PC-3 (cell line): ENCODE measurements at regions not wholly inside any gene's neighbourhood (a gene's known extent, or its start where the extent isn't known, plus 50 kb on each side); places are given as distances from the start of the nearest gene placed in this dataset.

Source experiments
- ATAC-seq: fragments of 200-7000 bp; cut with Tn5 transposase; 2 replicates; pipeline ENCODE4 v1.9.1; 2020; ENCODE audit warnings: mild to moderate bottlenecking, moderate library complexity
- BruUV-seq: library from RNA; stranded (reverse); fragments of 400-500 nt; replicated peaks from 2 replicates; lab custom pipeline; 2021; lab: Mats Ljungman, UMichigan
- CTCF ChIA-PET: fragments of 300-600 bp; sonication (Branson Sonifier 250); formaldehyde crosslinking; loops from one replicate; lab custom pipeline; 2022; ENCODE audit warnings: antibody characterized with exemption; lab: Charles Lee
- POLR2A ChIA-PET: fragments of 300-600 bp; sonication (Branson Sonifier 250); formaldehyde crosslinking; loops from one replicate; lab custom pipeline; 2022; ENCODE audit warnings: antibody characterized with exemption; ENCODE audit not compliant: unreplicated experiment; lab: Charles Lee
- DNase-seq: peaks from one replicate; pipeline ENCODE4 v3.0.0-alpha.2; 2015
- H2AFZ ChIP-seq: fragments of 300-600 bp; sonication (generic); 2 replicates; pipeline ENCODE4 v1.6.0; 2016; ENCODE audit warnings: antibody characterized with exemption, low read length
- H3F3A ChIP-seq: fragments of 300-600 bp; sonication (generic); one replicate; pipeline ENCODE4 v1.6.0; 2017; ENCODE audit warnings: antibody characterized with exemption, low read length, control low read depth, mild to moderate bottlenecking; ENCODE audit not compliant: unreplicated experiment
- H3K27ac ChIP-seq: fragments of 300-600 bp; sonication (generic); 2 replicates; pipeline ENCODE4 v1.5.1; 2016; ENCODE audit warnings: mild to moderate bottlenecking, low read length
- H3K27me3 ChIP-seq: fragments of 300-600 bp; sonication (generic); 2 replicates; pipeline ENCODE4 v1.6.1; 2016; ENCODE audit warnings: low read length, mixed read lengths
- H3K36me3 ChIP-seq: fragments of 300-600 bp; sonication (generic); 2 replicates; pipeline ENCODE4 v1.6.1; 2016; ENCODE audit warnings: low read depth, mixed run types, low read length, mixed read lengths
- H3K4me1 ChIP-seq: fragments of 300-600 bp; sonication (generic); 2 replicates; pipeline ENCODE4 v1.5.1; 2016; ENCODE audit warnings: low read length; ENCODE audit not compliant: insufficient read depth
- H3K4me2 ChIP-seq: fragments of 300-600 bp; sonication (generic); 2 replicates; pipeline ENCODE4 v1.6.0; 2016; ENCODE audit warnings: low read length
- H3K4me3 ChIP-seq: fragments of 300-600 bp; sonication (generic); 2 replicates; pipeline ENCODE4 v1.5.1; 2016; ENCODE audit warnings: mild to moderate bottlenecking, low read length, mixed read lengths
- H3K79me2 ChIP-seq: fragments of 300-600 bp; sonication (generic); 2 replicates; pipeline ENCODE4 v1.6.1; 2017; ENCODE audit warnings: low read length, mixed read lengths
- H3K9ac ChIP-seq: fragments of 300-600 bp; sonication (generic); 2 replicates; pipeline ENCODE4 v1.6.0; 2016; ENCODE audit warnings: mild to moderate bottlenecking, low read length
- H3K9me2 ChIP-seq: fragments of 300-600 bp; sonication (generic); replicated peaks from 2 replicates; pipeline ENCODE4 v1.6.1; 2016; ENCODE audit warnings: mixed run types, low read length, mixed read lengths
- H3K9me3 ChIP-seq: fragments of 300-600 bp; sonication (generic); 2 replicates; pipeline ENCODE4 v1.6.1; 2016; ENCODE audit warnings: low read length, mixed read lengths
- H4K20me1 ChIP-seq: fragments of 300-600 bp; sonication (generic); 2 replicates; pipeline ENCODE4 v1.6.1; 2016; ENCODE audit warnings: low read length, mixed read lengths
- EZH2 ChIP-seq: fragments of 300-600 bp; sonication (generic); IDR thresholded peaks from one replicate; pipeline ENCODE4 v1.6.1; 2017; ENCODE audit warnings: antibody characterized with exemption, mild to moderate bottlenecking, low read length; ENCODE audit not compliant: unreplicated experiment
- EZH2phosphoT487 ChIP-seq: fragments of 300-600 bp; sonication (generic); IDR thresholded peaks from 2 replicates; pipeline ENCODE4 v1.6.1; 2018; ENCODE audit warnings: mild to moderate bottlenecking, antibody characterized with exemption, low read length, borderline replicate concordance
- intact Hi-C: fragments of 100-400 bp; cut with micrococcal nuclease; formaldehyde crosslinking; loops from 2 replicates; pipeline ENCODE4 v1.9.0; 2023
- TF ChIP-seq, protein P1 (sequence below): fragments of 300-600 bp; sonication (generic); conservative IDR thresholded peaks from 2 replicates; pipeline ENCODE4 v1.5.1; 2017; ENCODE audit warnings: antibody characterized with exemption, low read depth, mild to moderate bottlenecking, low read length

DNA sequence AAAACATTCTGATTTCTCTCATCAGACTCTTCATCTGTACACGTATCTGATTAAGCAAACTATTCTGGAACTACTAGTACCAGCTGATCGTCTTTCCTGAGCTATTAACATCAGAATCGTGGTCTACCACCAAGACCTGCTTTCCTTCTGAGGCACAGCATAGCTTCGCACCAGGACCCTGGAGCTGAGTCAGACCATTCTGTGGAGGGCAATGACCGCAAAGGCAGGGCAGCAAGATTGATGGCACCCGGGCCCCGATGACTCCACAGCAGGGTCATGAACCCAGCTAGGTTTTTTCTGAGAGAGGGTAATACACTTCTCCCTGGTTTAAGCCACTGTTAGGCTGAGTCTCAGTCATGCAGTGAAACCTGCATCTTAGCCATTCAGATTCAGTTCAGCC is 158.7 kb upstream of the GPR12 start:
- Histone ChIP-seq H4K20me1 (no peaks in the 10 kb centered on the region), H3F3A (no peaks in the 10 kb centered on the region), H3K27ac (no peak overlapping the region), H3K9me2 (no peaks in the 10 kb centered on the region), H3K4me2 (no peak overlapping the region), H3K4me1 (peaks cover 4% of the 10 kb centered on the region; the same call in 1 of the 2 replicates), H3K36me3 (no peaks in the 10 kb centered on the region), H3K9me3 (no peaks in the 10 kb centered on the region), H3K27me3 (peaks cover 83% of the 10 kb centered on the region), H3K9ac (no peak overlapping the region), H3K79me2 (no peaks in the 10 kb centered on the region), H3K4me3 (no peak overlapping the region), H2AFZ (no peak overlapping the region)
- BruUV-seq: no TSS peak
- intact Hi-C loops: no loop called here
- no peak for TF ChIP-seq EZH2
- TF ChIP-seq EZH2phosphoT487: no peak
- TF ChIP-seq, protein P1, sequence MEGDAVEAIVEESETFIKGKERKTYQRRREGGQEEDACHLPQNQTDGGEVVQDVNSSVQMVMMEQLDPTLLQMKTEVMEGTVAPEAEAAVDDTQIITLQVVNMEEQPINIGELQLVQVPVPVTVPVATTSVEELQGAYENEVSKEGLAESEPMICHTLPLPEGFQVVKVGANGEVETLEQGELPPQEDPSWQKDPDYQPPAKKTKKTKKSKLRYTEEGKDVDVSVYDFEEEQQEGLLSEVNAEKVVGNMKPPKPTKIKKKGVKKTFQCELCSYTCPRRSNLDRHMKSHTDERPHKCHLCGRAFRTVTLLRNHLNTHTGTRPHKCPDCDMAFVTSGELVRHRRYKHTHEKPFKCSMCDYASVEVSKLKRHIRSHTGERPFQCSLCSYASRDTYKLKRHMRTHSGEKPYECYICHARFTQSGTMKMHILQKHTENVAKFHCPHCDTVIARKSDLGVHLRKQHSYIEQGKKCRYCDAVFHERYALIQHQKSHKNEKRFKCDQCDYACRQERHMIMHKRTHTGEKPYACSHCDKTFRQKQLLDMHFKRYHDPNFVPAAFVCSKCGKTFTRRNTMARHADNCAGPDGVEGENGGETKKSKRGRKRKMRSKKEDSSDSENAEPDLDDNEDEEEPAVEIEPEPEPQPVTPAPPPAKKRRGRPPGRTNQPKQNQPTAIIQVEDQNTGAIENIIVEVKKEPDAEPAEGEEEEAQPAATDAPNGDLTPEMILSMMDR: no peak
- DNase-seq (no peak), ATAC-seq (no peak)
- ChIA-PET POLR2A (no interaction called here), CTCF (interaction anchor here (0.6 kb wide), 1 partner anchor 736 kb away, joined by 3 read pairs; no protein-coding TSS in a partner anchor)

DNA sequence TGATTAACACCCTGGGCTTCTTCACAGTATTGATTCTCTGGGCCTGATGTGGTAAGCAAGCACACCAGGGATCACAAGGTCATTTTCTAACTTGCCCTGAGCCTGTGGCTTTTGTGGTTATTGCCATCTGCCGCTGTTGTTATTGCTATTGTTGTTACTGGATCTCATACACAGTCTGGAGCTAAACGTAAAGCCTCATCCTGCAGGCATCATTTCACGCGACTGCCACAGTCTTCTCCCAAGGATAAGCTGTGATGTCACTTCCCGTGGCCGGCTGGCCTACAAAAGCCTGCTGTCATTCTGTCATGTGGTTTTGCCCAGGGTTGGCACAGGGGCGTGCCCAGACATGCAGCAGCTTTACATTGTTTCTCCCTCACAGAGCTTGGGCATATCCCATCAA is 154.0 kb upstream of the GPR12 start:
- H3K79me2 ChIP-seq: no peaks in the 10 kb centered on the region
- no peak overlapping the region for H3K9ac ChIP-seq
- H3K27me3 ChIP-seq: peaks cover 81% of the 10 kb centered on the region
- no peak overlapping the region for H3K4me3 ChIP-seq
- ChIA-PET POLR2A (no interaction called here), CTCF (no interaction called here)
- no peaks in the 10 kb centered on the region for H3K4me1 ChIP-seq
- no peaks in the 10 kb centered on the region for H3K9me3 ChIP-seq
- no TSS peak for BruUV-seq
- no peak for TF ChIP-seq EZH2
- TF ChIP-seq, protein P1: no peak
- no peak for TF ChIP-seq EZH2phosphoT487
- intact Hi-C loops: no loop called here
- no peaks in the 10 kb centered on the region for H3F3A ChIP-seq
- H3K36me3 ChIP-seq: no peaks in the 10 kb centered on the region
- H3K9me2 ChIP-seq: no peaks in the 10 kb centered on the region
- H2AFZ ChIP-seq: no peak overlapping the region
- H4K20me1 ChIP-seq: no peaks in the 10 kb centered on the region
- no peak for ATAC-seq
- H3K4me2 ChIP-seq: no peak overlapping the region
- DNase-seq: no peak
- H3K27ac ChIP-seq: no peak overlapping the region

DNA sequence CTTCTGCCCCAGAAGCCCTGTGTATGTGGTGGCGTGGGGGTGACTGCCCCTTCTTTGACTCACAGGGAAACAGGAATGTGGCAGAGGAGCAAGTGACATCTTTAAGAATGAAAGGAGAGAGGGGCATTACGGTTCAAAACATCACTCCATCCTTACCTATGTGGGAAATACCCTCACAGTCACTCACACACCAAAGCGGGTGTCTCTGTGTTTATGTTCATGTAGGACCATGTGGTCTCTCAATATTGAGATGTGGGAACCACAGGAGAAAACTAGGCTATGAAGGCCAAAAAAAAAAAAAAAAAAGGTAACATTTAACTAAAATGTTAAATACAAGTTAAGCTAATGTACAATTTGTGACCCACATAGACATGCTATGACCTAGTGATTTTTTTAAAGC is 153.6 kb upstream of the GPR12 start:
- H3K9ac ChIP-seq: no peak overlapping the region
- no peaks in the 10 kb centered on the region for H3K9me3 ChIP-seq
- no peak for DNase-seq
- H2AFZ ChIP-seq: no peak overlapping the region
- peaks cover 82% of the 10 kb centered on the region for H3K27me3 ChIP-seq
- H4K20me1 ChIP-seq: no peaks in the 10 kb centered on the region
- no TSS peak for BruUV-seq
- POLR2A ChIA-PET: no interaction called here
- no peak for ATAC-seq
- no peaks in the 10 kb centered on the region for H3K36me3 ChIP-seq
- no peaks in the 10 kb centered on the region for H3K79me2 ChIP-seq
- no peak overlapping the region for H3K4me3 ChIP-seq
- H3K4me1 ChIP-seq: no peaks in the 10 kb centered on the region
- H3K27ac ChIP-seq: no peak overlapping the region
- intact Hi-C loops: no loop called here
- CTCF ChIA-PET: no interaction called here
- H3F3A ChIP-seq: no peaks in the 10 kb centered on the region
- H3K4me2 ChIP-seq: no peak overlapping the region
- H3K9me2 ChIP-seq: no peaks in the 10 kb centered on the region
- TF ChIP-seq EZH2phosphoT487: no peak
